Tibial nerve (tissue), 4 donors: ENCODE measurements at regions not wholly inside any gene's neighbourhood (a gene's known extent, or its start where the extent isn't known, plus 50 kb on each side); places are given as distances from the start of the nearest gene placed in this dataset.

Source experiments
- DNase-seq, 2 donors: peaks; one replicate each; pipeline ENCODE4 v3.0.0-alpha.2; 2019; ENCODE audit warnings: low spot score in 2 of 2
- H3K27ac ChIP-seq, 4 donors: fragments of 200-600 bp; sonication (generic) in 3 of 4; one replicate each; pipeline ENCODE4 v1.5.1; 2017 to 2019; ENCODE audit warnings: mild to moderate bottlenecking in 1 of 4
- H3K27me3 ChIP-seq, 2 donors: fragments of 200-600 bp; sonication (generic) in 1 of 2; one replicate each; pipeline versions ENCODE4 v1.5.1 to v1.6.0; 2017 to 2019
- H3K36me3 ChIP-seq, 3 donors: fragments of 200-600 bp; sonication (generic); one replicate each; pipeline ENCODE4 v1.5.1; 2018 to 2019
- H3K4me1 ChIP-seq, 4 donors: fragments of 200-600 bp; sonication (generic) in 3 of 4; one replicate each; pipeline ENCODE4 v1.5.1; 2017 to 2019
- H3K4me3 ChIP-seq, 4 donors: fragments of 200-600 bp; sonication (generic) in 3 of 4; one replicate each; pipeline ENCODE4 v1.5.1; 2017 to 2019; ENCODE audit warnings: mild to moderate bottlenecking in 1 of 4, moderate library complexity in 1 of 4
- H3K9me3 ChIP-seq, 4 donors: fragments of 200-600 bp; sonication (generic) in 3 of 4; one replicate each; pipeline ENCODE4 v1.5.1; 2017 to 2019
- EP300 ChIP-seq, 2 donors: sonication (generic); formaldehyde crosslinking; IDR thresholded peaks; one replicate each; pipeline ENCODE4 v1.6.1; 2017; ENCODE audit warnings: antibody characterized with exemption in 2 of 2, mild to moderate bottlenecking in 1 of 2
- POLR2A ChIP-seq, 2 donors: fragments of 450-650 bp; IDR thresholded peaks; one replicate each; pipeline ENCODE4 v1.6.1; 2017; ENCODE audit warnings: antibody characterized with exemption in 2 of 2, mild to moderate bottlenecking in 2 of 2, moderate library complexity in 2 of 2
- WGBS, 2 donors: methylation state at CpG; one replicate each; pipeline ENCODE4 v1.1.5; 2018; 5-methylcytosine and 5-hydroxymethylcytosine counted together
- TF ChIP-seq, protein P1 (sequence below), 5 experiments: fragments of 200-600 bp in 3 of 5; fragments of 450-650 bp in 2 of 5; sonication (generic) in 3 of 5; IDR thresholded peaks; one replicate each; pipeline ENCODE4 v1.5.1; 2016 to 2019; ENCODE audit warnings: antibody characterized with exemption in 5 of 5, mild to moderate bottlenecking in 3 of 5, moderate library complexity in 2 of 5

DNA sequence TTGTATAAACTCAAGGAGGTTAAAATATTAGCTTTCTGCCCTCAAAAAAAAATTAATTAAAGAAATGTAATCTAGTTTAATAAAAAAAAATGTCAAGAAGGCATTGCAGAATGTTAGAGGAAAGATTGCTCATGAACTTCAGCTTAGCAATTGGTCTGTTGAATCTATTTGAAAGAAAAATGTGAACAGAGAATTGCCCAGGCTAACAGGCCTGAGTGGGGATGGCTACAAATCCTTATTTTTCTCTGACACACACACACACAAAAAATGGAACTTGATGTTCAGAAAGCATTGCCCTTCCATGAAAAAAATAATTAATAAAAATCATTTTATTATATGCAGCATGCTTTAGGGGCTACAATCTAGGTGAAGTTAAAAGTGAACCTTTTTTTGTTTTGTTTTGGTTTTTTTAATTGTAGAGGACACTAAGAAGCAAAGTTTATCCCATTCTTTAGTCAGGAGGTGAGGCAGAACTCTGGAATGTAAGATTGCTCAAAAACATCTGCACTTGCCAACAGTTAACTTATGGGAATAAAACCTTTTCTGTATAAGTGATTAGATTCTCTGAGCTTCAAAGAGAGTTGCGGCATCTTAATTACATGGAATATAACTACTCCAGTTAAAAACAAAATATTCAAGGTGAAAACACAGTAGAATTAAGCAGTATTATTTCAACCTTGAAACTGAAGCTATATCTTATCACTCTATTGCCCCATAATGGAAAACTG is 658.5 kb upstream of the ADGRL2 start:
- WGBS, 2 donors, result 74 to 75% methylated on average over 1 of the region's 1 CpG
- TF ChIP-seq POLR2A (IDR thresholded peaks at IDR 0.05) (no peak), EP300 (IDR thresholded peaks at IDR 0.05) (no peak)
- TF ChIP-seq, protein P1, sequence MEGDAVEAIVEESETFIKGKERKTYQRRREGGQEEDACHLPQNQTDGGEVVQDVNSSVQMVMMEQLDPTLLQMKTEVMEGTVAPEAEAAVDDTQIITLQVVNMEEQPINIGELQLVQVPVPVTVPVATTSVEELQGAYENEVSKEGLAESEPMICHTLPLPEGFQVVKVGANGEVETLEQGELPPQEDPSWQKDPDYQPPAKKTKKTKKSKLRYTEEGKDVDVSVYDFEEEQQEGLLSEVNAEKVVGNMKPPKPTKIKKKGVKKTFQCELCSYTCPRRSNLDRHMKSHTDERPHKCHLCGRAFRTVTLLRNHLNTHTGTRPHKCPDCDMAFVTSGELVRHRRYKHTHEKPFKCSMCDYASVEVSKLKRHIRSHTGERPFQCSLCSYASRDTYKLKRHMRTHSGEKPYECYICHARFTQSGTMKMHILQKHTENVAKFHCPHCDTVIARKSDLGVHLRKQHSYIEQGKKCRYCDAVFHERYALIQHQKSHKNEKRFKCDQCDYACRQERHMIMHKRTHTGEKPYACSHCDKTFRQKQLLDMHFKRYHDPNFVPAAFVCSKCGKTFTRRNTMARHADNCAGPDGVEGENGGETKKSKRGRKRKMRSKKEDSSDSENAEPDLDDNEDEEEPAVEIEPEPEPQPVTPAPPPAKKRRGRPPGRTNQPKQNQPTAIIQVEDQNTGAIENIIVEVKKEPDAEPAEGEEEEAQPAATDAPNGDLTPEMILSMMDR (IDR thresholded peaks at IDR 0.05), result no peak
- peaks cover 0 to 5% (median 0%) of the 10 kb centered on the region in 4 donors for H3K4me1 ChIP-seq

DNA sequence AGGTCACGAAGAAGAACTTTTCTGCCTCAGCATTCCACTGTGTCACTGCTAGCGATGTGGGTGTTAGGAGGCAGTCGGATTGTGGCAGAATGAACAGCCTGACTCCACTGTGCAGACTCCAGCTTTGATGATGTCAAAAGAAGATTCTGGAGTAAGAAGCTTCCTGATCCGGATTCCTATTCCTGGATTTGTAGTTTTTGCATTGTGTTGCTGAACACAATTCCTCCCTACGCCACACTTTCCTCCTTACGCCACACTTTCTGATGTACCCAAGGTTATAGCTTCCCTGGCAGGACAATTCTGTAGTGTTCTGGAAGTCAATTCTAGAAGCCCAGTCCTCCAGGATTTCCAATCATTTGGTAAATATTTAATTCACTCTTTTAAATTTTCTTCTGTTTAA is 665.2 kb upstream of the ADGRL2 start:
- Histone ChIP-seq H3K27ac (no peak overlapping the region), H3K4me3 (no peak overlapping the region), H3K36me3 (no peaks in the 10 kb centered on the region), H3K9me3 (no peaks in the 10 kb centered on the region), H3K4me1 (no peaks in the 10 kb centered on the region), H3K27me3 (no peaks in the 10 kb centered on the region)
- no peak for DNase-seq
- TF ChIP-seq, protein P1 (IDR thresholded peaks at IDR 0.05), result no peak
- 83 to 86% methylated on average over 6 of the region's 6 CpGs for WGBS, 2 donors

More for the DNA sequence above, 658.5 kb upstream of the ADGRL2 start:
- no peak for DNase-seq
- Histone ChIP-seq H3K4me3 (no peak overlapping the region), H3K36me3 (no peaks in the 10 kb centered on the region), H3K27ac (no peak overlapping the region), H3K9me3 (no peaks in the 10 kb centered on the region), H3K27me3 (no peaks in the 10 kb centered on the region)

DNA sequence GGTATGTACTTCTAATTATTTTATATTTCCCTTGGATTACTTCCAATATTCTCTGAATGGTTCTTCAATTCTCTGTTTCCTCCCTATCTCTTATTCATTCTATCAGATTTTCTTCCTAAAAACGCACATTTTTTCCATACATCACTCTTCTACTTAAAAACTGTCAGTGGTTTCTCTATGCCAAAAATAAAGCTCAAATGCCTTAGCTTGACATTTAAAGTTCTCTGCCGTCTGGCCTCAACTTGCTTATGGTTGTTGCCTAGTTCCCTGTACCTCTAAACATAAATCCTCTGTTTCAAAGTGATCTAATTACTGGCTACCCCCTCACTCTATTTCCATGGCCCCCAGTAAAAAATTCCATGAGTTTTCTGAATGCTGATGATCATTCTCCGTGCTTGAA is 671.0 kb upstream of the ADGRL2 start:
- Histone ChIP-seq H3K27ac (no peak overlapping the region), H3K9me3 (no peaks in the 10 kb centered on the region), H3K27me3 (no peaks in the 10 kb centered on the region), H3K36me3 (no peaks in the 10 kb centered on the region), H3K4me1 (no peaks in the 10 kb centered on the region), H3K4me3 (no peak overlapping the region)
- TF ChIP-seq, protein P1 (IDR thresholded peaks at IDR 0.05), result no peak
- TF ChIP-seq POLR2A (IDR thresholded peaks at IDR 0.05) (no peak), EP300 (IDR thresholded peaks at IDR 0.05) (no peak)
- DNase-seq, result no peak
- WGBS, 2 donors, result 35 to 38% methylated on average over 3 of the region's 3 CpGs

DNA sequence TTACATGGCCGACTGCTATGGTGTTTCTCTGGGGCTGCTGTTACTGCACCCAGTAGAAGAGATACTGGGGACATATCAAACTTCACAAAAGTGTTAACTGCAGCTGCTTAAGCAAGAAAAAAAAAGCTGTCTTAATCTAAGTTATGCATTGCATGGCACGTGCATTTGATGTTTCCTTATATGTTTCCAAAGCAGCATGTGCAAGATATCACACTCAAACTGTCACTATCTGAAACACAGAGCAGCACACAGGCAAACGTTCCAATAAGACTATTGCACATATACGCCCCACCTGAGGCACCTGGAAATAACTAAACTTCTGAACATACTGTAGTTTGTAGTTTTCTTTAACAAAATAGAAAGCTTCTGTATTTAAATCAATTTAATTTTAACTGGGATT is 671.4 kb upstream of the ADGRL2 start:
- Histone ChIP-seq H3K9me3 (no peaks in the 10 kb centered on the region), H3K27ac (no peak overlapping the region), H3K4me3 (no peak overlapping the region), H3K36me3 (no peaks in the 10 kb centered on the region), H3K4me1 (no peaks in the 10 kb centered on the region), H3K27me3 (no peaks in the 10 kb centered on the region)
- DNase-seq, result no peak
- WGBS, 2 donors, result 53 to 58% methylated on average over 4 of the region's 4 CpGs
- TF ChIP-seq EP300 (IDR thresholded peaks at IDR 0.05) (no peak), POLR2A (IDR thresholded peaks at IDR 0.05) (no peak)
- TF ChIP-seq, protein P1 (IDR thresholded peaks at IDR 0.05), result no peak

DNA sequence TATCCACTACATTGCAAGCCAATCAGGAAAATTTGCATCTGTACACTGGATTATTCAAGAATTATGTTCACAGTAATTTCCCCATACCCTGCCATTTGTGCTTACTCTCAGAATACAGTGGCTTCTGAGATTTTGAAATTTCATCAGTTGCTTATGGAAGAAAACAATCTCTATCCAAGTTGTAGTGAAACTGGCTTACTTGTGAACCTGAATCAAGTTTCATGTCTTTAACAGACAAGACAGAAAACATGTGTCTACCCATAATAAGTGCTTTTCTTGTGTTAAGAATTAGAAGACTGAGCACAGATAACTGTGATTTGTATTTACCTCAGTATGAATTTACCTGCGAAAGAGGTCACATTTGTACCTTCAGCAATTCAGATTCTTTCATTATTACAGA is 672.7 kb upstream of the ADGRL2 start:
- H3K9me3 ChIP-seq, result no peaks in the 10 kb centered on the region
- H3K4me3 ChIP-seq, result no peak overlapping the region
- TF ChIP-seq EP300 (IDR thresholded peaks at IDR 0.05) (no peak), POLR2A (IDR thresholded peaks at IDR 0.05) (no peak)
- TF ChIP-seq, protein P1 (IDR thresholded peaks at IDR 0.05), result no peak
- no peak overlapping the region for H3K27ac ChIP-seq
- no peak for DNase-seq
- H3K4me1 ChIP-seq, result no peaks in the 10 kb centered on the region
- H3K36me3 ChIP-seq, result no peaks in the 10 kb centered on the region
- WGBS, 2 donors, result 93 to 95% methylated on average over 1 of the region's 1 CpG
- H3K27me3 ChIP-seq, result no peaks in the 10 kb centered on the region
